Kidney (tissue), 13 donors: ENCODE measurements at regions not wholly inside any gene's neighbourhood (a gene's known extent, or its start where the extent isn't known, plus 50 kb on each side); places are given as distances from the start of the nearest gene placed in this dataset.

Source experiments
- DNase-seq, 5 donors: peaks; one replicate each; pipeline ENCODE4 v3.0.0-alpha.2; 2013 to 2020
- FAIRE-seq: peaks from 2 replicates; lab custom pipeline; 2012; peaks lifted over from hg19 to GRCh38; lab: Jason Lieb, UNC
- H3K27ac ChIP-seq, 2 donors: one replicate each; pipeline ENCODE4 v1.7.0; 2013; ENCODE audit warnings: low read depth in 2 of 2, low read length in 2 of 2, inconsistent platforms in 1 of 2
- H3K27me3 ChIP-seq: one replicate; pipeline ENCODE4 v1.7.1; 2013; ENCODE audit warnings: low read length, inconsistent platforms; ENCODE audit not compliant: control insufficient read depth, insufficient read depth
- H3K36me3 ChIP-seq, 3 donors: one replicate each; pipeline versions ENCODE4 v1.7.0 to v1.7.1; 2013; ENCODE audit warnings: low read length in 3 of 3, control low read depth in 1 of 3, inconsistent platforms in 1 of 3; ENCODE audit not compliant: insufficient read depth in 3 of 3, control insufficient read depth in 2 of 3
- H3K4me1 ChIP-seq, 3 donors: one replicate each; pipeline versions ENCODE4 v1.7.0 to v1.7.1; 2013; ENCODE audit warnings: low read length in 3 of 3, inconsistent platforms in 1 of 3, low read depth in 1 of 3; ENCODE audit not compliant: control insufficient read depth in 2 of 3, insufficient read depth in 2 of 3
- H3K4me3 ChIP-seq, 3 donors: one replicate each; pipeline versions ENCODE4 v1.7.0 to v1.8.1; 2013; ENCODE audit warnings: low read length in 3 of 3, control low read depth in 1 of 3, inconsistent platforms in 1 of 3
- H3K9ac ChIP-seq, 3 donors: one replicate each; pipeline versions ENCODE4 v1.7.0 to v1.7.1; 2013; ENCODE audit warnings: low read length in 3 of 3, control low read depth in 1 of 3, inconsistent platforms in 1 of 3
- H3K9me3 ChIP-seq, 3 donors: one replicate each; pipeline versions ENCODE4 v1.7.0 to v1.7.1; 2013; ENCODE audit warnings: low read length in 3 of 3, control low read depth in 1 of 3, inconsistent platforms in 1 of 3; ENCODE audit not compliant: control insufficient read depth in 2 of 3, insufficient read depth in 1 of 3
- intact Hi-C: fragments of 100-400 bp; cut with DNase I; formaldehyde crosslinking; loops from one replicate; pipeline ENCODE4 v1.11.1; 2022
- TF ChIP-seq, protein P1 (sequence below): IDR thresholded peaks from 3 replicates; pipeline ENCODE4 v1.5.1; 2012; ENCODE audit warnings: mild to moderate bottlenecking, moderate library complexity, borderline replicate concordance; ENCODE audit not compliant: insufficient read depth; ENCODE audit errors: extremely low read depth
- donor health status: control.
- donor health status: control.
- donor health status: control.
- donor health status: control.
- donor health status: control.
- donor health status: DM: yes; HTN: yes; CAD: no.
- donor health status: Normal renal cell carcinoma (clear cell type).

GRCh38 chr2:156196031-156196430 is 136.5 kb downstream of the NR4A2 start:
- no peak overlapping the region for H3K4me3 ChIP-seq
- no peaks in the 10 kb centered on the region for H3K36me3 ChIP-seq
- FAIRE-seq = no peak
- intact Hi-C loops = no loop called here
- no peaks in the 10 kb centered on the region for H3K4me1 ChIP-seq
- H3K27ac ChIP-seq = no peak overlapping the region
- no peak for DNase-seq
- TF ChIP-seq, protein P1, sequence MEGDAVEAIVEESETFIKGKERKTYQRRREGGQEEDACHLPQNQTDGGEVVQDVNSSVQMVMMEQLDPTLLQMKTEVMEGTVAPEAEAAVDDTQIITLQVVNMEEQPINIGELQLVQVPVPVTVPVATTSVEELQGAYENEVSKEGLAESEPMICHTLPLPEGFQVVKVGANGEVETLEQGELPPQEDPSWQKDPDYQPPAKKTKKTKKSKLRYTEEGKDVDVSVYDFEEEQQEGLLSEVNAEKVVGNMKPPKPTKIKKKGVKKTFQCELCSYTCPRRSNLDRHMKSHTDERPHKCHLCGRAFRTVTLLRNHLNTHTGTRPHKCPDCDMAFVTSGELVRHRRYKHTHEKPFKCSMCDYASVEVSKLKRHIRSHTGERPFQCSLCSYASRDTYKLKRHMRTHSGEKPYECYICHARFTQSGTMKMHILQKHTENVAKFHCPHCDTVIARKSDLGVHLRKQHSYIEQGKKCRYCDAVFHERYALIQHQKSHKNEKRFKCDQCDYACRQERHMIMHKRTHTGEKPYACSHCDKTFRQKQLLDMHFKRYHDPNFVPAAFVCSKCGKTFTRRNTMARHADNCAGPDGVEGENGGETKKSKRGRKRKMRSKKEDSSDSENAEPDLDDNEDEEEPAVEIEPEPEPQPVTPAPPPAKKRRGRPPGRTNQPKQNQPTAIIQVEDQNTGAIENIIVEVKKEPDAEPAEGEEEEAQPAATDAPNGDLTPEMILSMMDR = no peak
- H3K27me3 ChIP-seq = no peaks in the 10 kb centered on the region
- no peaks in the 10 kb centered on the region for H3K9me3 ChIP-seq
- H3K9ac ChIP-seq = no peak overlapping the region

DNA sequence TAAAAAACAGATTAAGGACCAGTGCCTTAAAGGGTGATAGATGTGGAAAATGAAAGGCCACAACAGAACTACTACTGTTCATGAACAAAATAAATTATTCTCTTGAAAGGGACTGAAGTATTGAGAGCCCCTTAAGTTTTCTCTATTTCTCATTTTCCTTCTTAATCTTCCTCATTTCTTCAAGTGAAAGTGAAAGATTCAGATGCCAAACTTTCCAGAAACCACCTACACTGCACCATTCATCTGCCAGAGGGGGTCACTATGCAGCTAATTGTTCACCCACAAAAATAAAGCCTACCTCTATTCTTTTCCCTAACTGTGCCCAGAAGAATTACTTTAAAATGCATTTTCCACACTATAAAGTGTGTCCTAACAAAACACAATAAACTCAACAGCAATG is 140.1 kb downstream of the NR4A2 start:
- H3K4me1 ChIP-seq = no peaks in the 10 kb centered on the region
- no peak overlapping the region for H3K27ac ChIP-seq
- DNase-seq (no peak), FAIRE-seq (no peak)
- TF ChIP-seq, protein P1 = no peak
- intact Hi-C loops = no loop called here
- no peaks in the 10 kb centered on the region for H3K27me3 ChIP-seq
- no peak overlapping the region for H3K9ac ChIP-seq
- no peaks in the 10 kb centered on the region for H3K36me3 ChIP-seq
- H3K4me3 ChIP-seq = no peak overlapping the region
- no peaks in the 10 kb centered on the region for H3K9me3 ChIP-seq

DNA sequence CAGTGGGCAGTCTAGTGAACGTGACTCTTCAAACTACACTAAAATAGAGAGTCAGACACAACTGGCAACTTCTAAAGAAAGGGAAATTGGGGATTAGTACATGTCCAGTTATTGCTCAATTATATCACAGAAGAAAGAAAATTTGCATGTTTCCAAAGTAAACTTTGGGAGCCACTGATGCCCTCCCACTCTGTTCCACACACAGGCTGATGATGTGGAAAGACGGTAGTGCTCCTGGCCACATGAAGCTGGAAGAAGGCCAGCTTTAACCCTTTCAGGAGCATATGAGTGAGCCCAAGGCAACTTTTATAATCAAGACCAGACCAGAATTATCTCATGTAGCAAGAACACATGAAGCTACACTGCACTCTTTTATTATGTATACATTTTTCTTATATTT is 141.0 kb downstream of the NR4A2 start:
- TF ChIP-seq, protein P1 = no peak
- Histone ChIP-seq H3K36me3 (no peaks in the 10 kb centered on the region), H3K9me3 (no peaks in the 10 kb centered on the region), H3K9ac (no peak overlapping the region), H3K27me3 (no peaks in the 10 kb centered on the region), H3K4me1 (no peaks in the 10 kb centered on the region), H3K27ac (no peak overlapping the region), H3K4me3 (no peak overlapping the region)
- DNase-seq (no peak), FAIRE-seq (no peak)
- intact Hi-C loops = no loop called here

- intact Hi-C loops = no loop called here
- H3K27ac ChIP-seq = no peak overlapping the region
- DNase-seq (no peak), FAIRE-seq (no peak)
- no peaks in the 10 kb centered on the region for H3K36me3 ChIP-seq
- no peak overlapping the region for H3K4me3 ChIP-seq
- TF ChIP-seq, protein P1 = no peak
- no peak overlapping the region for H3K9ac ChIP-seq
- H3K9me3 ChIP-seq = no peaks in the 10 kb centered on the region
- H3K4me1 ChIP-seq = no peaks in the 10 kb centered on the region
- no peaks in the 10 kb centered on the region for H3K27me3 ChIP-seq
Measured at GRCh38 chr2:156190517-156190916, 142.0 kb downstream of the NR4A2 start.
